ENCODE measurements at regions not wholly inside any gene's neighbourhood (a gene's known extent, or its start where the extent isn't known, plus 50 kb on each side); places are given as distances from the start of the nearest gene placed in this dataset.

DNA sequence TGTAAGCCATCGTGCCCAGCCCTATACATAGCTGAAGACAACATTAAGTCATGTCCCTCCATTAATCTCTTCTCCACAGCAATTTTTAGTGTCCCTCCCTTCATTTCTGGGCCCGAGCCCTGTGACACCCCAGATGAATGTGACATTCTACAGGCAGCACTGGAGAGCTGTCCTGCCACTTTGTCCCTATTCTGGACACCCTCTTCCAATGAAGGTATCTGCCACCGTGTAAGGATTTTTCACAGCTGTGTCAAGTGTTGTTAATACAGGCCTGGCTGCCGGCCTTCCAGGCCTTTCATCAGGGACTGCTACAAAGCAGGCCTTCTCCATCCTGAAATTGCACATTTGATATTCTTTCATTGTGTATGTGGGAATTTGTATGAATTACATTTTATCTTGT is 62.0 kb upstream of the SLC28A3 start:
- WGBS, 5 donors = 85 to 95% (median 91%) methylated on average over 4 of the region's 4 CpGs
- intact Hi-C loops (cut with DNase I; ENCODE audit: low total_unique reads) = no loop called here
- Histone ChIP-seq H3K9me3 (no peaks in the 10 kb centered on the region), H3K36me3 (no peaks in the 10 kb centered on the region), H3K4me1 (peaks cover 0 to under 1% (median 0%) of the 10 kb centered on the region in 6 donors), H3K27me3 (replicated peaks in 1 of 7) (no peaks in the 10 kb centered on the region), H3K4me3 (no peak overlapping the region), H3K27ac (no peak overlapping the region)
- TF ChIP-seq POLR2A (IDR thresholded peaks at IDR 0.05) = no peak
- no peak for TF ChIP-seq CTCF (IDR thresholded peaks at IDR 0.05 in 8 of 11, conservative IDR thresholded peaks at IDR 0.05 in 3 of 11)
- no peak for TF ChIP-seq POLR2AphosphoS5 (IDR thresholded peaks at IDR 0.05)
- DNase-seq = no peak

GRCh38 chr9:84403288-84403687 is 62.7 kb upstream of the SLC28A3 start:
- Histone ChIP-seq H3K4me3 (no peak overlapping the region), H3K27ac (no peak overlapping the region), H3K36me3 (no peaks in the 10 kb centered on the region), H3K4me1 (no peaks in the 10 kb centered on the region), H3K27me3 (replicated peaks in 1 of 7) (no peaks in the 10 kb centered on the region), H3K9me3 (peaks cover 0 to under 1% (median 0%) of the 10 kb centered on the region in 8 donors)
- WGBS, 5 donors = 81 to 94% (median 93%) methylated on average over 3 of the region's 3 CpGs
- intact Hi-C loops (cut with DNase I; ENCODE audit: low total_unique reads) = no loop called here
- DNase-seq = no peak
- TF ChIP-seq POLR2AphosphoS5 (IDR thresholded peaks at IDR 0.05) (no peak), POLR2A (IDR thresholded peaks at IDR 0.05) (no peak), CTCF (IDR thresholded peaks at IDR 0.05 in 8 of 11, conservative IDR thresholded peaks at IDR 0.05 in 3 of 11) (no peak)

- Histone ChIP-seq H3K4me3 (no peak overlapping the region), H3K36me3 (no peaks in the 10 kb centered on the region), H3K9me3 (peaks cover 0 to 10% (median 0%) of the 10 kb centered on the region in 8 donors), H3K27me3 (replicated peaks in 1 of 7) (no peaks in the 10 kb centered on the region), H3K4me1 (no peaks in the 10 kb centered on the region), H3K27ac (no peak overlapping the region)
- no peak for TF ChIP-seq POLR2AphosphoS5 (IDR thresholded peaks at IDR 0.05)
- peak in 9 of 11 experiments; percentile 6 to 60 (median 44) for TF ChIP-seq CTCF (IDR thresholded peaks at IDR 0.05 in 8 of 11, conservative IDR thresholded peaks at IDR 0.05 in 3 of 11)
- no peak for TF ChIP-seq POLR2A (IDR thresholded peaks at IDR 0.05)
- DNase-seq = no peak
- intact Hi-C loops (cut with DNase I; ENCODE audit: low total_unique reads) = no loop called here
- 35 to 40% (median 37%) methylated on average over 8 of the region's 8 CpGs for WGBS, 5 donors
Observed at GRCh38 chr9:84404095-84404686, 63.6 kb upstream of the SLC28A3 start.

GRCh38 chr9:84405667-84406066 is 65.1 kb upstream of the SLC28A3 start:
- TF ChIP-seq POLR2A (IDR thresholded peaks at IDR 0.05) (no peak), POLR2AphosphoS5 (IDR thresholded peaks at IDR 0.05) (no peak), CTCF (IDR thresholded peaks at IDR 0.05 in 8 of 11, conservative IDR thresholded peaks at IDR 0.05 in 3 of 11) (no peak)
- WGBS, 5 donors = 89 to 95% (median 91%) methylated on average over 4 of the region's 4 CpGs
- no peaks in the 10 kb centered on the region for H3K36me3 ChIP-seq
- intact Hi-C loops (cut with DNase I; ENCODE audit: low total_unique reads) = no loop called here
- no peaks in the 10 kb centered on the region for H3K4me1 ChIP-seq
- H3K27me3 ChIP-seq (replicated peaks in 1 of 7) = no peaks in the 10 kb centered on the region
- peaks cover 0 to 11% (median 0%) of the 10 kb centered on the region in 8 donors for H3K9me3 ChIP-seq
- no peak overlapping the region for H3K4me3 ChIP-seq
- no peak for DNase-seq
- H3K27ac ChIP-seq = no peak overlapping the region
